ENCODE measurements at regions not wholly inside any gene's neighbourhood (a gene's known extent, or its start where the extent isn't known, plus 50 kb on each side); places are given as distances from the start of the nearest gene placed in this dataset.

DNA sequence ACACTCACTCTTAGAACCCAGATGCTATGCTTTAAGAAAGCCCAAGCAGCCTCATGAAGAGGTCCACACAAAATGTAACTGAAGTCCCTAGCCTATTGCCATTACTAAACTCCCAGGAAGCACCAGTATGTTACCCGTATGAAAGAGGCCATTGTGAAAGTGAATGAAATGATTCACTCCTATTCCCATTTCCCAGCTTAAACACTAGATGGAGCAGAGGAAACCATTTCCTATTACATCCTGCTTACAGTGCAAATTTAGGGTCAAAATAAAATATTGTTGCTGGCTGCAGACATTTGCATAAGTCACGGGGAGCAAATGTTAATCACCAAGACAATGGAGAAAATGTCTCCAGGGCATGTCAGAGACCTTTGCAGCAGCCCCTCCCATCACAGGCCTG is 989.7 kb upstream of the CRIM1 start:
- no peaks in the 10 kb centered on the region for H3K36me3 Mint-ChIP-seq (ENCODE audit: low read depth)

GRCh38 chr2:35356332-35356731 is 999.2 kb upstream of the CRIM1 start:
- DNase-seq: no peak
- no peak overlapping the region for H3K27ac Mint-ChIP-seq
- H3K27me3 Mint-ChIP-seq (ENCODE audit: low read depth, poor library complexity): no peaks in the 10 kb centered on the region
- H3K4me3 Mint-ChIP-seq: no peak overlapping the region
- no peaks in the 10 kb centered on the region for H3K36me3 Mint-ChIP-seq (ENCODE audit: low read depth)
- H3K4me1 Mint-ChIP-seq: no peaks in the 10 kb centered on the region
- TF ChIP-seq CTCF (IDR thresholded peaks at IDR 0.05): no peak
- H3K9me3 Mint-ChIP-seq: no peaks in the 10 kb centered on the region

More for the DNA sequence above, 989.7 kb upstream of the CRIM1 start:
- no peak for TF ChIP-seq CTCF (IDR thresholded peaks at IDR 0.05)
- H3K27ac Mint-ChIP-seq: no peak overlapping the region
- no peak overlapping the region for H3K4me3 Mint-ChIP-seq
- peaks cover 4% of the 10 kb centered on the region for H3K9me3 Mint-ChIP-seq
- H3K27me3 Mint-ChIP-seq (ENCODE audit: low read depth, poor library complexity): no peaks in the 10 kb centered on the region
- H3K4me1 Mint-ChIP-seq: no peaks in the 10 kb centered on the region
- DNase-seq: no peak

GRCh38 chr2:35355056-35355455 is 1000.5 kb upstream of the CRIM1 start:
- no peaks in the 10 kb centered on the region for H3K27me3 Mint-ChIP-seq (ENCODE audit: low read depth, poor library complexity)
- no peaks in the 10 kb centered on the region for H3K9me3 Mint-ChIP-seq
- no peak overlapping the region for H3K4me3 Mint-ChIP-seq
- no peaks in the 10 kb centered on the region for H3K4me1 Mint-ChIP-seq
- no peak for DNase-seq
- no peak overlapping the region for H3K27ac Mint-ChIP-seq
- TF ChIP-seq CTCF (IDR thresholded peaks at IDR 0.05): no peak
- H3K36me3 Mint-ChIP-seq (ENCODE audit: low read depth): no peaks in the 10 kb centered on the region

DNA sequence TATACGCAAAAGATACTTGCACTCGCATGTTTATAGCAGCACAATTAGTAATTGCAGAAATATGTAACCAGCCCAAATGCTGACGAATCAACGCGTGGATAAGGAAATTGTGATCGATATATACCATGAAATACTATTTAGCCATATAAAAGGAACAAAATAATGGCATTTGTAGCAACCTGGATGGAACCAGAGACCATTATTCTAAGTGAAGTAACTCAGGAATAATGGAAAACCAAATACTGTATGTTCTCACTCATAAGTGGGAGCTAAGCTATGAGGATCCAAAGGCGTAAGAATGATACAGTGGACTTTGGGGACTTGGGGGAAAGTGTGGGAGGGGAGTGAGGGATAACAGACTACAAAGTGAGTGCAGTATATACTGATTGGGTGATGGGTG is 1008.0 kb upstream of the CRIM1 start:
- H3K4me3 Mint-ChIP-seq: no peak overlapping the region
- peaks cover 5% of the 10 kb centered on the region for H3K9me3 Mint-ChIP-seq
- no peaks in the 10 kb centered on the region for H3K36me3 Mint-ChIP-seq (ENCODE audit: low read depth)
- no peaks in the 10 kb centered on the region for H3K4me1 Mint-ChIP-seq
- H3K27me3 Mint-ChIP-seq (ENCODE audit: low read depth, poor library complexity): no peaks in the 10 kb centered on the region
- no peak for TF ChIP-seq CTCF (IDR thresholded peaks at IDR 0.05)
- no peak overlapping the region for H3K27ac Mint-ChIP-seq
- no peak for DNase-seq

- Mint-ChIP-seq H3K4me1 (peaks cover 10% of the 10 kb centered on the region), H3K4me3 (no peak overlapping the region), H3K27ac (no peak overlapping the region), H3K27me3 (ENCODE audit: low read depth, poor library complexity) (no peaks in the 10 kb centered on the region), H3K36me3 (ENCODE audit: low read depth) (no peaks in the 10 kb centered on the region), H3K9me3 (peaks cover 7% of the 10 kb centered on the region)
- DNase-seq: no peak
- TF ChIP-seq CTCF (IDR thresholded peaks at IDR 0.05): no peak
Measured at GRCh38 chr2:35343135-35343534, 1012.4 kb upstream of the CRIM1 start.

GRCh38 chr2:35339211-35339610 is 1016.4 kb upstream of the CRIM1 start:
- DNase-seq: no peak
- Mint-ChIP-seq H3K36me3 (ENCODE audit: low read depth) (no peaks in the 10 kb centered on the region), H3K4me1 (peaks cover 16% of the 10 kb centered on the region), H3K27me3 (ENCODE audit: low read depth, poor library complexity) (no peaks in the 10 kb centered on the region), H3K4me3 (no peak overlapping the region), H3K27ac (no peak overlapping the region), H3K9me3 (peaks cover 7% of the 10 kb centered on the region)
- TF ChIP-seq CTCF (IDR thresholded peaks at IDR 0.05): no peak

Measured in nephron progenitor cell (in vitro differentiated cells).